NCI-H1436 (cell line): ENCODE measurements at regions not wholly inside any gene's neighbourhood (a gene's known extent, or its start where the extent isn't known, plus 50 kb on each side); places are given as distances from the start of the nearest gene placed in this dataset.

Source experiments
- DNase-seq: peaks from one replicate; lab custom pipeline; 2025; lab: John Stamatoyannopoulos, UW

DNA sequence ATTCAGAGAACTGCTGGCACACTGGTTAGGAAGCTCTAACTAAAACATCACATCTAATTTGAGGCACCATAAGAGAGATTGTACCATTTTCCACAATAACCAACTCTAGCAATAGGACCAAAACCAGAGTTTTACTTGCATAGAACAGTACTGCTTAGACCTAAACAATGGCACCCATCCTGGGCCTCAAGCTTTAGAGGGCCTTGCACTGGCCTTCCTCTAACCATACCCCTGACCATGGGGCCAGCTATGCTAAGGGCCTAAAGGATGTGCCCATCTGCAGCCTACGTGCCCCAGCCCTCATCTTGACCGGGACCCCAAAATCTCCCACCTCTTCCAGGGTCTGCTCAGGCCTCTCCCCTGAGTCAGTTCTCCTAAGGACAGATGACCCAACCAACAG, 74.4 kb upstream of the ARHGAP32 start:
- no peak for DNase-seq

GRCh38 chr11:129265125-129265788, 73.1 kb upstream of the ARHGAP32 start:
- no peak for DNase-seq

- no peak for DNase-seq
Measured at GRCh38 chr11:129264114-129264513, 72.0 kb upstream of the ARHGAP32 start.

DNA sequence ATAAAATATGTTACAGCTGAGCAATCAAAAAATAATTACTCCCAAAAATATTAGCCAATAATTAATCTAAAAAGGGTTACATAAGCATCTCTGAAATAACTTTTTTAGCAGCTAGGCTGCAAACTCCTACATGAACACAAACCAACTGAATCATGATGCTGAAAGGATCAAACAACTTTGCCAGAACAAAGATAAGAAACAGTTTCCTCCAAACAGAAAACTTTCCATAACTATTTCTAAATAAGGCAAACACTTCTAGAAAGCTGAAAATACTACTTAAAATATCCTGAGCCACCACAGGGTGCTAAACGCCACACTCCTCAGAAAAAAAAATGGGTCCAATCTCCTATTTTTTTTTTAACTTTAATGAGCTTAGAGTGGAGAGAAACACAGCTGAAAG, 68.6 kb upstream of the ARHGAP32 start:
- no peak for DNase-seq

DNA sequence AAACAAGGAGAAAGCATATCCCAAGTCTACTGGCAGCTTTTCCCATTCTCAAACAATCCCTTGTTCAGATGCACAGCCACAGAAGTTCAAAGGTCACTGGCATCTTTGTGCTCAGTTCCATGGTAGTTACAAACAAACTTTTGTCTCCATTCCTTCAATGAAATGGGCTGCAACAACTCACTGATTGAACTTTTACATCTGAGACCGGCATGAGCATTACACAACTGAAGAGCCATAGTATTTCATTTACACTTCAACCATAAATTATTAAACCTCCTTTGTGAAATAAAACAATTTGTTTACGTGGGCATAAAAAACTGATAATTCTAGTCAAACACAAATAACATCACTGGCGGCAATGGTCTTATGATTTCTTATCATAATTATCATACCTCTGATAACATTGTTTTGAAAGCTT, 67.8 kb upstream of the ARHGAP32 start:
- no peak for DNase-seq

- no peak for DNase-seq
Measured at GRCh38 chr11:129258205-129258604, 66.1 kb upstream of the ARHGAP32 start.

GRCh38 chr11:129257512-129257911, 65.4 kb upstream of the ARHGAP32 start:
- no peak for DNase-seq

DNA sequence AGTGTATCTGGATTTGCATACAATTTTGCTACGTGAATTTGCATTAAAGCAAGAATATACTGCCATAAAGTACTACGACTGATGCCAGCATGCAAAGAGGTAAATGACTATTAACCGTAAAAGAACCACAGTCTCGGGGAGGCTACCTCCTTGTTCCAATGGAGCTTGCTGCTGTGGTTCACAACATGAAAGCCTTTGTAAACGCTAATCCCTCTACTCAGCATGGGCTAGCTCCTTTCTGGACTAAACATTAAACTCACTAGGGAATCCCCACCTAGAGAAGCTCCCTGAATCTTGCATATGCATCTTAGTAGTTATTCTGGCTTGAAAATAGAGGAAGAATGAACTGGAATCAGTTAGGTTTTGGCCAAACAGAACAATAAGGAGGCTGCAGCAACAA, 60.5 kb upstream of the ARHGAP32 start:
- DNase-seq, result no peak

DNA sequence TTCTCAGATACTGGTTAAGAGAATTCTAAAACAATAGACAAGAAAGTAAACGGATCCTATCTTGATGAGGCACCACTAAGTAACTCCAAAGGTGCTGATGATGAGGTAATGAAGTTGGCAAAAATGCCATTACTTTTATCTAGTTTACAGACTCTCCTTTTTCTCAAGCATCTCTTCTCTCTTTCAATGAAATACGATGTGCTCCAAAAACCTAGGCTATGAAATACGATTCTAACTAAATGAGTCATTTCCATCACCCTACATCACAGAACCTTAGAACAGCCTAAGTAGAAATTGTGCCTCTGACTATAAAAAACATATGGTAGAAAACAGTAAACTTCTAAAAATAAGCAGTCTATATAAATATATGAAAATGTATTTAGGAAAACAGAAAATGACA, 58.9 kb upstream of the ARHGAP32 start:
- no peak for DNase-seq

GRCh38 chr11:129249923-129250322, 57.8 kb upstream of the ARHGAP32 start:
- DNase-seq, result no peak

DNA sequence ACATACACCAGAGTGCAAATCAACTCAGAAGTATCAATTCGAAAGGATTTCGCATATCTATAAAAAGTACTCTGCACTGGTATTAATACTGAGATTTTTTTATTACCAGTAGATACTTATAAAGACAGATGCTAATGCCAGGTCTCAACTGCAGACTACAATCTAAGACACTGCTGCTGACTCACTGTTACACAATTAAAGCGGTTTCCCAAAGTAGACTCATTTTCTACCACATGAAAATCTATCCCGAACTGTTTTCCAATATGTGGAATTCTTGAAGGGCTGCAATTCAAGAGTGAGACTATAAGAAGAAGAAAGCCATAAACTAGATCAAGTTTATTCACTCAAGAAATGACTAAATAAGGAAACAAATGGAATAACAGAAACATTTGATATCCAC, 57.2 kb upstream of the ARHGAP32 start:
- DNase-seq, result no peak

GRCh38 chr11:129248618-129249017, 56.5 kb upstream of the ARHGAP32 start:
- no peak for DNase-seq

- DNase-seq, result no peak
Measured at GRCh38 chr11:129247135-129247534, 55.0 kb upstream of the ARHGAP32 start.

- DNase-seq, result no peak
Measured at GRCh38 chr11:129242855-129243254, 50.7 kb upstream of the ARHGAP32 start.
